ENCODE measurements at regions not wholly inside any gene's neighbourhood (a gene's known extent, or its start where the extent isn't known, plus 50 kb on each side); places are given as distances from the start of the nearest gene placed in this dataset.
"Not testable (repeated sequence)": the region's sequence is repeated elsewhere in the genome, so short reads cannot be mapped to it uniquely, and the experiment has no call there.

- H3K27me3 Mint-ChIP-seq = no peaks in the 10 kb centered on the region
- DNase-seq (ENCODE audit: extremely low spot score, unreplicated experiment) = no peak
- no peaks in the 10 kb centered on the region for H3K4me1 Mint-ChIP-seq (ENCODE audit: unreplicated experiment)
- no peaks in the 10 kb centered on the region for H3K9me3 Mint-ChIP-seq
- H3K27ac Mint-ChIP-seq = no peak overlapping the region
- no peaks in the 10 kb centered on the region for H3K36me3 Mint-ChIP-seq
- H3K4me3 Mint-ChIP-seq = no peak overlapping the region
- no peak for TF ChIP-seq CTCF (conservative IDR thresholded peaks at IDR 0.05)
Observed at GRCh38 chr6:16018626-16019025, 110.3 kb upstream of the MYLIP start.

GRCh38 chr6:16014325-16014724, 114.6 kb upstream of the MYLIP start:
- H3K27me3 Mint-ChIP-seq; H3K36me3 Mint-ChIP-seq; H3K4me1 Mint-ChIP-seq (ENCODE audit: unreplicated experiment); H3K27ac Mint-ChIP-seq; DNase-seq (ENCODE audit: extremely low spot score, unreplicated experiment); H3K9me3 Mint-ChIP-seq; H3K4me3 Mint-ChIP-seq: not testable (repeated sequence)

- no peak overlapping the region for H3K27ac Mint-ChIP-seq
- H3K27me3 Mint-ChIP-seq = peaks cover 8% of the 10 kb centered on the region
- H3K4me1 Mint-ChIP-seq (ENCODE audit: unreplicated experiment) = no peaks in the 10 kb centered on the region
- H3K9me3 Mint-ChIP-seq = peaks cover 5% of the 10 kb centered on the region
- H3K36me3 Mint-ChIP-seq = peaks cover 4% of the 10 kb centered on the region
- DNase-seq (ENCODE audit: extremely low spot score, unreplicated experiment) = no peak
- H3K4me3 Mint-ChIP-seq = no peak overlapping the region
- no peak for TF ChIP-seq CTCF (conservative IDR thresholded peaks at IDR 0.05)
Observed at GRCh38 chr6:16007146-16007545, 121.7 kb upstream of the MYLIP start.

GRCh38 chr6:16006681-16007080, 122.2 kb upstream of the MYLIP start:
- no peak for TF ChIP-seq CTCF (conservative IDR thresholded peaks at IDR 0.05)
- Mint-ChIP-seq H3K27ac (no peak overlapping the region), H3K27me3 (peaks cover 8% of the 10 kb centered on the region), H3K4me1 (ENCODE audit: unreplicated experiment) (no peaks in the 10 kb centered on the region), H3K9me3 (peaks cover 5% of the 10 kb centered on the region), H3K36me3 (peaks cover 4% of the 10 kb centered on the region), H3K4me3 (no peak overlapping the region)
- DNase-seq (ENCODE audit: extremely low spot score, unreplicated experiment) = no peak

GRCh38 chr6:16004934-16005679, 123.8 kb upstream of the MYLIP start:
- Mint-ChIP-seq H3K27ac (no peak overlapping the region), H3K36me3 (peaks cover 3% of the 10 kb centered on the region), H3K9me3 (peaks cover 5% of the 10 kb centered on the region), H3K4me3 (no peak overlapping the region), H3K27me3 (peaks cover 8% of the 10 kb centered on the region), H3K4me1 (ENCODE audit: unreplicated experiment) (no peaks in the 10 kb centered on the region)
- no peak for TF ChIP-seq CTCF (conservative IDR thresholded peaks at IDR 0.05)
- DNase-seq (ENCODE audit: extremely low spot score, unreplicated experiment) = no peak

- peaks cover 6% of the 10 kb centered on the region for H3K27me3 Mint-ChIP-seq
- no peaks in the 10 kb centered on the region for H3K36me3 Mint-ChIP-seq
- TF ChIP-seq CTCF (conservative IDR thresholded peaks at IDR 0.05) = no peak
- H3K27ac Mint-ChIP-seq = no peak overlapping the region
- peaks cover under 1% of the 10 kb centered on the region for H3K4me1 Mint-ChIP-seq (ENCODE audit: unreplicated experiment)
- no peak for DNase-seq (ENCODE audit: extremely low spot score, unreplicated experiment)
- H3K4me3 Mint-ChIP-seq = no peak overlapping the region
- H3K9me3 Mint-ChIP-seq = peaks cover under 1% of the 10 kb centered on the region
Observed at GRCh38 chr6:16003197-16003491, 125.7 kb upstream of the MYLIP start.
